Stimulated activated naive CD8-positive, alpha-beta T cell treated with anti-CD3 and anti-CD28 coated beads, Interleukin-15, Interleukin-2, amounts not matched to agents 100 ng/mL and 50 ng/mL, for 24 hours (primary cell): ENCODE measurements at regions not wholly inside any gene's neighbourhood (a gene's known extent, or its start where the extent isn't known, plus 50 kb on each side); places are given as distances from the start of the nearest gene placed in this dataset.

ENCODE experiments used
- H3K27ac Mint-ChIP-seq: one replicate; pipeline ENCODE4 v1.8.0; 2021; ENCODE audit warnings: mild to moderate bottlenecking, mixed read lengths
- H3K27me3 Mint-ChIP-seq: one replicate; pipeline ENCODE4 v1.8.0; 2021; ENCODE audit warnings: mixed read lengths
- H3K36me3 Mint-ChIP-seq: one replicate; pipeline ENCODE4 v1.8.0; 2021; ENCODE audit warnings: low read depth, mixed read lengths
- H3K4me1 Mint-ChIP-seq: one replicate; pipeline ENCODE4 v1.8.0; 2021; ENCODE audit warnings: low read depth, mixed read lengths
- H3K4me3 Mint-ChIP-seq: one replicate; pipeline ENCODE4 v1.8.0; 2021; ENCODE audit warnings: mild to moderate bottlenecking, mixed read lengths
- H3K9me3 Mint-ChIP-seq: one replicate; pipeline ENCODE4 v1.8.0; 2021; ENCODE audit warnings: mixed read lengths

DNA sequence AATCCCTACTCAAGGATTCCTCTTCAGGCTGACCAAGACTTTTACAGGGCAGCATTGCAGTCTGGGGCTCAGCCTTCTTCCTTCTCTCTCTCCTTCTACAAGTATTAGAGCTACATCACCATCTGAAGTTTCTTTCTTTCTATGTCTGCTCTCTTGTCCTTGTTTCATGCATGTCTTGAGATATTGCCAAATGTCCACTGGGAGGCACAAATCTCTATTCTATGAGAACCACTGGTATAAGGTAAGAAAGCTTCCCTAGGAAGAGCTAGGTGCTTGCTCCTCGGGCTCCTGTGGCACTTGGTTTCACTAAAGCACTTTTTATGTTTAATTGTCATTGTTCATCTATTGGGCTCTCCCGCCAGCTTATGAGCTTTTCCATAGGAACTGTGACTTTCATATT is 289.2 kb upstream of the PCSK5 start:
- no peaks in the 10 kb centered on the region for H3K4me1 Mint-ChIP-seq
- peaks cover 11% of the 10 kb centered on the region for H3K27me3 Mint-ChIP-seq
- no peak overlapping the region for H3K27ac Mint-ChIP-seq
- no peaks in the 10 kb centered on the region for H3K9me3 Mint-ChIP-seq
- no peaks in the 10 kb centered on the region for H3K36me3 Mint-ChIP-seq
- H3K4me3 Mint-ChIP-seq, result no peak overlapping the region

GRCh38 chr9:75602060-75602459 is 288.4 kb upstream of the PCSK5 start:
- no peak overlapping the region for H3K27ac Mint-ChIP-seq
- H3K27me3 Mint-ChIP-seq, result peaks cover 16% of the 10 kb centered on the region
- no peaks in the 10 kb centered on the region for H3K36me3 Mint-ChIP-seq
- H3K4me1 Mint-ChIP-seq, result no peaks in the 10 kb centered on the region
- H3K4me3 Mint-ChIP-seq, result no peak overlapping the region
- H3K9me3 Mint-ChIP-seq, result no peaks in the 10 kb centered on the region

DNA sequence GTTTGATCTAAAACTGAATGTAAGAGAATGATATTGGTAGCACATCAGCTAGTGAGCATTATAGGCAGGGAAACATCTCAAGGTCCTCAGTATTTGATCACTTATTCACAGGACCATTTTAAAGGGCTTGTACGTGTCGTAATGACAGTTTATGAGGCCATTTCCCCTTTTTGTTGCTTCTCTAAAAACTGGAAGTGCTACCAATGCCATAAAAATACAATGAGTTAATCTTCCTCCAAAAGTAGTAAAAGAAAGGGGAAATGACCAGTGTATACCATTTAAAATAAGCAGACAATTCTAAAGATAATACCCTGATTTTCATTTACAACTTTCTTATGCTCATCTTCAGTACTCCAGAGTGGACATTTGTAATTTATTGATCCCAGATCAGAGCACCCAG is 285.8 kb upstream of the PCSK5 start:
- H3K9me3 Mint-ChIP-seq, result no peaks in the 10 kb centered on the region
- no peaks in the 10 kb centered on the region for H3K36me3 Mint-ChIP-seq
- no peaks in the 10 kb centered on the region for H3K4me1 Mint-ChIP-seq
- H3K27ac Mint-ChIP-seq, result no peak overlapping the region
- peaks cover 26% of the 10 kb centered on the region for H3K27me3 Mint-ChIP-seq
- no peak overlapping the region for H3K4me3 Mint-ChIP-seq

DNA sequence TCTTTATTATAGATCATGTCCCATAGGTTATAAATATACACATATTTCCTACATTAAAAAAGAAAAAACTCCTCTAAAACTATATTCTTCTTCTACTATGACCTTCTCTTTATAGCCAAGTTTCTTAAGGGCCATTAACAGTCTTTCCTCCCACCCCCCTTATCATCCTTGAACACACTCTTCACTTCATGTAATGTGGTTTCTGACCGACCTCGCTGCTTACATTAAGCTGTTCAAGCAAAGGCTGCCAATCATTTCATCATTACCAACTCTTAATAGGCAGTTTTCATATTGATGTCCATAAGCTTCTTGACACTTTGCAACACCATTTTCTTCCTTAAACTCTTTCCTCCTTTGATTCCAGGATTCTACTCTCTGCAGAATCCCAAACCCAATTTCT is 283.0 kb upstream of the PCSK5 start:
- no peaks in the 10 kb centered on the region for H3K9me3 Mint-ChIP-seq
- H3K4me3 Mint-ChIP-seq, result no peak overlapping the region
- no peaks in the 10 kb centered on the region for H3K36me3 Mint-ChIP-seq
- H3K27me3 Mint-ChIP-seq, result peaks cover 35% of the 10 kb centered on the region
- no peak overlapping the region for H3K27ac Mint-ChIP-seq
- no peaks in the 10 kb centered on the region for H3K4me1 Mint-ChIP-seq

DNA sequence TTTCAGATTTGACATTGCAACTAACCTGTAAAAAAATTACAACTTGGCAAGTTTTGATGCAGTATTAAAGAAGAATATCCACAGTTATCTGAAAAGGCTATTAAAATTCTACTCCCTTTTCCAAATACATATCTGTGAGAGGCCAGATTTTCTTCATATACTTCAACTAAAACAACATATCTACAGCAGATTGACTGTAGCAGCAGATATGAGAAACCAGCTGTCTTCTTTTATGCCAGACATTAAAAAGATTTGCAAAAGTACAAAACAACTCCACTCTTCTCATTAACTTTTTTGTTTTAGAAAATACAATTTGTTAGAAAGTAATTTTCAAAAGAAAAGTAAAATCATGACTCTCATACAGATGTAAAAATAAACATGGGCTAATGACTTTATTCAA is 281.1 kb upstream of the PCSK5 start:
- Mint-ChIP-seq H3K36me3 (no peaks in the 10 kb centered on the region), H3K27ac (no peak overlapping the region), H3K4me1 (no peaks in the 10 kb centered on the region), H3K4me3 (no peak overlapping the region), H3K27me3 (peaks cover 28% of the 10 kb centered on the region), H3K9me3 (no peaks in the 10 kb centered on the region)

GRCh38 chr9:75610246-75610645 is 280.2 kb upstream of the PCSK5 start:
- Mint-ChIP-seq H3K36me3 (no peaks in the 10 kb centered on the region), H3K4me1 (no peaks in the 10 kb centered on the region), H3K27ac (no peak overlapping the region), H3K27me3 (peaks cover 28% of the 10 kb centered on the region), H3K4me3 (no peak overlapping the region), H3K9me3 (no peaks in the 10 kb centered on the region)

DNA sequence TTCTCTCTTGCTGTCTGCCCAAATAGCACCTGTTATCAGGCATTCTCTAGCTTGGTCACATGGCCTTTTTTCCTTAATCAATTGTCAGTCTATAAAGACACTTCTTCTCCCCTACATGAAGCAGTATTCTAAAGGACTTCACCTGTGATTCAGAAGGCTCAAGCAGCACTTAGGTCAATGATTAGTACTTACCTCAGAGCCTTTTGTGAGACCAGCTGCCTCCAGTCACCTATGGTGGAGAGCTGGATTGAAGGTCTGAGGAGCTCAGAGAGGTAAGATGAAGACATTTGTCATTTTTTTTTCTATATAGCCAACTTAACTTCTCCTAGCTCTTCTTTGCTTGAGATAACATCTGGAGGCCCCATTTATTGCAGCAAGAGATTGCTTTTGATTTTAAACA is 278.3 kb upstream of the PCSK5 start:
- Mint-ChIP-seq H3K4me1 (no peaks in the 10 kb centered on the region), H3K27ac (no peak overlapping the region), H3K9me3 (no peaks in the 10 kb centered on the region), H3K4me3 (no peak overlapping the region), H3K27me3 (peaks cover 26% of the 10 kb centered on the region), H3K36me3 (no peaks in the 10 kb centered on the region)

- Mint-ChIP-seq H3K9me3 (no peaks in the 10 kb centered on the region), H3K27me3 (peaks cover 22% of the 10 kb centered on the region), H3K27ac (no peak overlapping the region), H3K4me1 (no peaks in the 10 kb centered on the region), H3K36me3 (no peaks in the 10 kb centered on the region), H3K4me3 (no peak overlapping the region)
Measured at GRCh38 chr9:75612754-75613153, 277.7 kb upstream of the PCSK5 start.

DNA sequence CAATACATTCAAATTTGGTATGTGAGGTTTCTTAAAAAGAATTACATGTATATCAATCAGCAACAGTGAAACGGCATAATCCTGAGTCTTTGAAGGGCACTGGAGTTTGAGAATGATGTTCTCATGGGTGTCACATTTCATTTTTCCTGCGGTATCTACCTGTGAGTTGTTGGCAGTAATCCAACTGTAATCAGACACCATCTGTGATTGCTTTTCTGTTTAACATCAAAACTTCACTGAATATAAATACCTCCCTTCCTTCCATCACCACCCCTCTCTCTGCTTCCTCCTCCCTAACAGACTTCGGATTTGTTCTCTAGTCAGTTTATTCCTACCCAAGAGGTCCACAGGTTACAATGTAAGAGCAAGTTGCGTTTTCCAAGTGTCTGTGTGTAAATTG is 275.2 kb upstream of the PCSK5 start:
- peaks cover 16% of the 10 kb centered on the region for H3K27me3 Mint-ChIP-seq
- no peaks in the 10 kb centered on the region for H3K4me1 Mint-ChIP-seq
- H3K36me3 Mint-ChIP-seq, result no peaks in the 10 kb centered on the region
- H3K27ac Mint-ChIP-seq, result no peak overlapping the region
- no peak overlapping the region for H3K4me3 Mint-ChIP-seq
- no peaks in the 10 kb centered on the region for H3K9me3 Mint-ChIP-seq

- Mint-ChIP-seq H3K4me1 (no peaks in the 10 kb centered on the region), H3K9me3 (no peaks in the 10 kb centered on the region), H3K27me3 (peaks cover 8% of the 10 kb centered on the region), H3K36me3 (no peaks in the 10 kb centered on the region), H3K4me3 (no peak overlapping the region), H3K27ac (no peak overlapping the region)
Measured at GRCh38 chr9:75616052-75616451, 274.4 kb upstream of the PCSK5 start.

- H3K4me1 Mint-ChIP-seq, result no peaks in the 10 kb centered on the region
Measured at GRCh38 chr9:75616841-75617566, 273.5 kb upstream of the PCSK5 start.

GRCh38 chr9:75623462-75623861 is 267.0 kb upstream of the PCSK5 start:
- H3K9me3 Mint-ChIP-seq, result peaks cover 4% of the 10 kb centered on the region
- H3K36me3 Mint-ChIP-seq, result no peaks in the 10 kb centered on the region
- H3K4me3 Mint-ChIP-seq, result no peak overlapping the region
- no peak overlapping the region for H3K27ac Mint-ChIP-seq
- H3K27me3 Mint-ChIP-seq, result peaks cover 9% of the 10 kb centered on the region
- H3K4me1 Mint-ChIP-seq, result no peaks in the 10 kb centered on the region

More at GRCh38 chr9:75616841-75617566, 273.5 kb upstream of the PCSK5 start:
- Mint-ChIP-seq H3K36me3 (no peaks in the 10 kb centered on the region), H3K9me3 (peaks cover 4% of the 10 kb centered on the region), H3K27me3 (peaks cover 9% of the 10 kb centered on the region), H3K4me3 (no peak overlapping the region), H3K27ac (no peak overlapping the region)

GRCh38 chr9:75624998-75625397 is 265.5 kb upstream of the PCSK5 start:
- H3K4me1 Mint-ChIP-seq, result no peaks in the 10 kb centered on the region
- H3K9me3 Mint-ChIP-seq, result peaks cover 4% of the 10 kb centered on the region
- no peak overlapping the region for H3K4me3 Mint-ChIP-seq
- H3K27ac Mint-ChIP-seq, result no peak overlapping the region
- peaks cover 9% of the 10 kb centered on the region for H3K27me3 Mint-ChIP-seq
- no peaks in the 10 kb centered on the region for H3K36me3 Mint-ChIP-seq

GRCh38 chr9:75626860-75627259 is 263.6 kb upstream of the PCSK5 start:
- Mint-ChIP-seq H3K4me3 (no peak overlapping the region), H3K36me3 (no peaks in the 10 kb centered on the region), H3K27me3 (peaks cover 8% of the 10 kb centered on the region)

DNA sequence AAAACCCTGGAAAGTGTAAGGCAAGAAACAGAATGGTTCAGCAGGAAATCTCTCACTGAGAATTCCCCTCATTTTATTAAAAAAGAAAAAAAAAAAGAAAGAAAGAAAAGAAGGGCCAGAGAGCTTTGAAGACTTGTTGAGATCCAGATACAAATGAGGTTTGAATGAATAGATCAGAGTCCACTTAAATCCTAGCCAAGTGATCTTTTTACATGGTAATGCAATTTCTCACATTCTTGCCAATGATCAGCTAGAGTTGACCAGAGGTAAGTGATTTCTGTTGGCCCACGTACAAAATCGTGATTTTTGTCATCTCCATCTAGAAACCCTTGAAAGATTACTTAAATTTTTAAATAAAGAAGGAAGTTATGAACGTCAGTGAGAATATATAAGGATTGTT is 261.5 kb upstream of the PCSK5 start:
- no peak overlapping the region for H3K27ac Mint-ChIP-seq
- H3K4me3 Mint-ChIP-seq, result no peak overlapping the region
- H3K4me1 Mint-ChIP-seq, result no peaks in the 10 kb centered on the region
- no peaks in the 10 kb centered on the region for H3K9me3 Mint-ChIP-seq
- no peaks in the 10 kb centered on the region for H3K36me3 Mint-ChIP-seq
- H3K27me3 Mint-ChIP-seq, result no peaks in the 10 kb centered on the region

More at GRCh38 chr9:75626860-75627259, 263.6 kb upstream of the PCSK5 start:
- Mint-ChIP-seq H3K4me1 (no peaks in the 10 kb centered on the region), H3K27ac (no peak overlapping the region), H3K9me3 (no peaks in the 10 kb centered on the region)

DNA sequence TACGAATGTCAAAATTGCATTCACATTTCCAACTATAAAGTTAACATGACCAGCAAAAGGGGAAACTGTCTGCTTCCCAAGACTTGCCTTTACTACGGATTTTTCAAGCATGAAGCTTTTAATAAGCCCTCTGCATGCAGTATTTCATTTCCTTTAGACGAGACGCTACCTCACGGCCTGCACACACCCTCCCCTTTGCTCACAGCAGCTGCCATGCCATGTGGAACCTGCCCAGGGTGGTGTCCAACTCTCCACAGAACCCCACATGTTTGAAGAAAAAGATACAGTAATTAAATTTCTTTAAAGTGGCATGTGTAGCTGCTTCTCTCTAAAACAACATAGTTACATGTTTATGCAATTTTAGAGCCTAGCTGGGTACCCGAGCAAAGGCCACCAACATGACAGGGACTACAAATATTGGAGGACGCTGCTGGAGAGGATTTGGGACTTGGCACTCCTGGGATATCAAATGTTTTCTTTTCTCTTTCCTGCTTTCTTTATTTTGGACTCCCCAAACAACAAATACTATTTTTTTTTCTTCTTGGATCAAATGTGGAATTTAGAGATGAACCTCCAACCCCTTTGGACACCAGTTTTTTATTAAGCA is 256.9 kb upstream of the PCSK5 start:
- Mint-ChIP-seq H3K4me3 (no peak overlapping the region), H3K4me1 (no peaks in the 10 kb centered on the region), H3K27ac (no peak overlapping the region), H3K9me3 (no peaks in the 10 kb centered on the region), H3K36me3 (no peaks in the 10 kb centered on the region), H3K27me3 (no peaks in the 10 kb centered on the region)
